Endothelial cell of umbilical vein (primary cell): ENCODE measurements at regions not wholly inside any gene's neighbourhood (a gene's known extent, or its start where the extent isn't known, plus 50 kb on each side); places are given as distances from the start of the nearest gene placed in this dataset.

Experiments
- BruUV-seq: library from RNA; stranded (reverse); fragments of 400-500 nt; replicated peaks from 2 replicates; lab custom pipeline; 2021; lab: Mats Ljungman, UMichigan
- CTCF ChIA-PET: fragments of 300-600, 350-600 bp; sonication (Branson Sonifier 250); formaldehyde crosslinking; loops from one replicate; lab custom pipeline; 2021; ENCODE audit warnings: antibody characterized with exemption, inconsistent platforms; lab: Charles Lee
- POLR2A ChIA-PET: fragments of 300-600, 350-600 bp; sonication (Branson Sonifier 250); formaldehyde crosslinking; loops from one replicate; lab custom pipeline; 2021; ENCODE audit warnings: antibody characterized with exemption, inconsistent platforms; lab: Charles Lee
- DNase-seq: peaks from one replicate; pipeline ENCODE4 v3.0.0-alpha.2; 2011; ENCODE audit warnings: low read depth, low spot score
- FAIRE-seq: peaks from 2 replicates; lab custom pipeline; 2011; peaks lifted over from hg19 to GRCh38; lab: Jason Lieb, UNC
- H2AFZ ChIP-seq: 2 replicates; pipeline ENCODE4 v1.6.0; 2012; ENCODE audit warnings: low read depth, low read length, control low read depth, inconsistent platforms
- H3K27ac ChIP-seq: 2 replicates; pipeline ENCODE4 v1.5.1; 2011; ENCODE audit warnings: low read depth, mild to moderate bottlenecking, control low read depth, low read length, moderate library complexity; ENCODE audit not compliant: insufficient read depth
- H3K27me3 ChIP-seq, 2 experiments: 2 replicates each; pipeline versions ENCODE4 v1.6.0 to v1.6.1; 2011; ENCODE audit warnings: low read length in 2 of 2, mixed read lengths in 1 of 2; ENCODE audit not compliant: control insufficient read depth in 2 of 2, insufficient read depth in 2 of 2
- H3K36me3 ChIP-seq, 2 experiments: 2 replicates in 1 of 2; 3 replicates in 1 of 2; pipeline ENCODE4 v1.5.1; 2011; ENCODE audit warnings: low read length in 2 of 2, mild to moderate bottlenecking in 1 of 2, moderate library complexity in 1 of 2; ENCODE audit not compliant: control insufficient read depth in 2 of 2, insufficient read depth in 2 of 2; ENCODE audit errors: extremely low read depth in 1 of 2
- H3K4me1 ChIP-seq: 3 replicates; pipeline ENCODE4 v1.5.1; 2011; ENCODE audit warnings: mild to moderate bottlenecking, low read length; ENCODE audit not compliant: control insufficient read depth, insufficient read depth; ENCODE audit errors: extremely low read depth
- H3K4me2 ChIP-seq: 2 replicates; pipeline ENCODE4 v1.6.1; 2011; ENCODE audit warnings: low read length, control low read depth, mixed read lengths; ENCODE audit not compliant: insufficient read depth
- H3K4me3 ChIP-seq, 3 experiments: fragments of 200-600 bp in 1 of 3; sonication (generic), shearing (Covaris generic) in 1 of 3; replicated peaks in 1 of 3; 2 replicates each; pipeline ENCODE4 v1.5.1; 2011 to 2016; ENCODE audit warnings: control low read depth in 3 of 3, low read length in 3 of 3, mild to moderate bottlenecking in 2 of 3, inconsistent platforms in 1 of 3, low read depth in 1 of 3, moderate library complexity in 1 of 3; ENCODE audit not compliant: insufficient read depth in 1 of 3
- H3K79me2 ChIP-seq: 2 replicates; pipeline ENCODE4 v1.6.0; 2012; ENCODE audit warnings: low read length, inconsistent platforms; ENCODE audit not compliant: control insufficient read depth, insufficient read depth
- H3K9ac ChIP-seq: replicated peaks from 2 replicates; pipeline ENCODE3; 2011; ENCODE audit warnings: low read length, control low read depth; ENCODE audit not compliant: insufficient read depth; ENCODE audit errors: extremely low read depth
- H3K9me1 ChIP-seq: replicated peaks from 3 replicates; pipeline ENCODE4 v1.6.0; 2011; ENCODE audit warnings: mild to moderate bottlenecking, low read length; ENCODE audit not compliant: control insufficient read depth, insufficient read depth; ENCODE audit errors: extremely low read depth
- H3K9me3 ChIP-seq: replicated peaks from 2 replicates; pipeline ENCODE4 v1.5.1; 2012; ENCODE audit warnings: low read length, inconsistent platforms; ENCODE audit not compliant: control insufficient read depth, insufficient read depth
- H4K20me1 ChIP-seq: replicated peaks from 2 replicates; pipeline ENCODE3; 2011; ENCODE audit warnings: mild to moderate bottlenecking, low read length; ENCODE audit not compliant: control insufficient read depth, insufficient read depth; ENCODE audit errors: extremely low read depth
- CTCF ChIP-seq, 2 donors: IDR thresholded peaks; 1 replicate in 1 of 2; 2 replicates in 1 of 2; pipeline ENCODE4 v1.5.1; 2011; ENCODE audit warnings: low read length in 2 of 2, mild to moderate bottlenecking in 2 of 2, moderate library complexity in 2 of 2, control low read depth in 1 of 2, inconsistent platforms in 1 of 2, low read depth in 1 of 2; ENCODE audit not compliant: insufficient read depth in 1 of 2; ENCODE audit errors: extremely low read depth in 1 of 2
- EZH2 ChIP-seq: IDR thresholded peaks from 2 replicates; pipeline ENCODE4 v1.6.1; 2012; ENCODE audit warnings: borderline replicate concordance, low read depth, mild to moderate bottlenecking, moderate library complexity, low read length, inconsistent platforms; ENCODE audit not compliant: severe bottlenecking
- FOS ChIP-seq: IDR thresholded peaks from 2 replicates; pipeline ENCODE4 v1.6.1; 2011; ENCODE audit warnings: mild to moderate bottlenecking, low read length, moderate library complexity, borderline replicate concordance; ENCODE audit not compliant: insufficient read depth
- GATA2 ChIP-seq: IDR thresholded peaks from 2 replicates; pipeline ENCODE4 v1.7.0; 2011; ENCODE audit warnings: low read depth, mild to moderate bottlenecking, moderate library complexity, mixed read lengths, low read length; ENCODE audit not compliant: insufficient read length, insufficient read depth
- JUN ChIP-seq: IDR thresholded peaks from 2 replicates; pipeline ENCODE4 v1.6.1; 2011; ENCODE audit warnings: borderline replicate concordance, low read depth; ENCODE audit not compliant: insufficient read length, insufficient read depth
- MAX ChIP-seq: IDR thresholded peaks from 2 replicates; pipeline ENCODE4 v1.6.1; 2011; ENCODE audit not compliant: insufficient read depth, insufficient read length
- MYC ChIP-seq: IDR thresholded peaks from one replicate; pipeline ENCODE4 v1.6.1; 2011; ENCODE audit warnings: mild to moderate bottlenecking, low read depth, low read length
- POLR2A ChIP-seq: IDR thresholded peaks from 2 replicates; pipeline ENCODE4 v1.6.1; 2012; ENCODE audit warnings: low read depth, mild to moderate bottlenecking, control low read depth, low read length
- POLR2AphosphoS5 ChIP-seq: IDR thresholded peaks from 2 replicates; pipeline ENCODE4 v1.6.1; 2012; ENCODE audit warnings: low read depth, mild to moderate bottlenecking, control low read depth, low read length, moderate library complexity; ENCODE audit not compliant: insufficient read depth
- dilution Hi-C: fragments of 300-500 bp; cut with MboI; formaldehyde crosslinking; loops from one replicate; pipeline ENCODE4 v1.15.0; 2019; ENCODE audit warnings: low sequenced_read_pairs; ENCODE audit not compliant: extremely low pct_ligation_motif_present
- intact Hi-C: fragments of 100-400 bp; cut with micrococcal nuclease; formaldehyde crosslinking; loops from one replicate; pipeline ENCODE4 v1.10.0; 2022

- Histone ChIP-seq H3K27ac (peak overlapping the region; percentile 84), H3K9me3 (no peaks in the 10 kb centered on the region), H3K27me3 (no peaks in the 10 kb centered on the region), H3K79me2 (no peaks in the 10 kb centered on the region), H3K4me1 (peaks cover 37% of the 10 kb centered on the region), H2AFZ (peak overlapping the region; percentile 64), H3K4me3 (peak overlapping the region in 1 of 3 experiments; percentile 20), H4K20me1 (no peaks in the 10 kb centered on the region), H3K4me2 (peak overlapping the region; percentile 49), H3K36me3 (no peaks in the 10 kb centered on the region), H3K9ac (peak overlapping the region; percentile 25), H3K9me1 (no peaks in the 10 kb centered on the region)
- dilution Hi-C loops (no loop called here), intact Hi-C loops (loop anchor here (1.0 to 10.0 kb wide), 4 partner anchors 48 to 507 kb away; partner anchors contain the start of gene MID1IP1)
- CTCF ChIA-PET = interaction anchor here (0.7 to 1.5 kb wide), 3 partner anchors 12 to 49 kb away, joined by 3 read pairs; no protein-coding TSS in a partner anchor
- no peak for TF ChIP-seq EZH2
- TF ChIP-seq CTCF (IDR thresholded peaks at IDR 0.05; ENCODE audit: extremely low read depth in 1 of 2, insufficient read depth in 1 of 2, low read depth in 1 of 2, low read length in 2 of 2) = no peak
- no peak for TF ChIP-seq POLR2A
- TF ChIP-seq POLR2AphosphoS5 = peak; percentile 35
- peak; percentile 23 for TF ChIP-seq FOS
- peak; percentile 99 for TF ChIP-seq GATA2
- no peak for TF ChIP-seq MAX
- peak; percentile 67 for TF ChIP-seq JUN
- TF ChIP-seq MYC = no peak
- no TSS peak for BruUV-seq
- peak; percentile 92 for DNase-seq
- POLR2A ChIA-PET = interaction anchor here (0.7 kb wide), 1 partner anchor 101 kb away, joined by 4 read pairs; no protein-coding TSS in a partner anchor
- peak; percentile 97 for FAIRE-seq
Observed at GRCh38 chrX:39309721-39310152, 508.5 kb downstream of the MID1IP1 start.
